Activated T-cell treated with anti-CD3 and anti-CD28 coated beads, Interleukin-2, amount 50 U/mL, for 24 hours (primary cell): ENCODE measurements at regions not wholly inside any gene's neighbourhood (a gene's known extent, or its start where the extent isn't known, plus 50 kb on each side); places are given as distances from the start of the nearest gene placed in this dataset.

Experiments
- DNase-seq: peaks from one replicate; pipeline ENCODE4 v3.0.0-alpha.2; 2020
- H3K27ac Mint-ChIP-seq: 2 replicates; pipeline ENCODE4 v1.8.0; 2020; ENCODE audit warnings: mild to moderate bottlenecking, mixed read lengths
- H3K27me3 Mint-ChIP-seq: 2 replicates; pipeline ENCODE4 v1.8.0; 2020; ENCODE audit warnings: mixed read lengths
- H3K36me3 Mint-ChIP-seq: 2 replicates; pipeline ENCODE4 v1.8.0; 2020; ENCODE audit warnings: low read depth, mixed read lengths
- H3K4me1 Mint-ChIP-seq: 2 replicates; pipeline ENCODE4 v1.8.0; 2020; ENCODE audit warnings: low read depth, mixed read lengths
- H3K4me3 Mint-ChIP-seq: 2 replicates; pipeline ENCODE4 v1.8.0; 2020; ENCODE audit warnings: mild to moderate bottlenecking, moderate library complexity, mixed read lengths
- H3K9me3 Mint-ChIP-seq: 2 replicates; pipeline ENCODE4 v1.8.0; 2020; ENCODE audit warnings: mixed read lengths

- no peak for DNase-seq
- Mint-ChIP-seq H3K4me1 (no peaks in the 10 kb centered on the region), H3K9me3 (no peaks in the 10 kb centered on the region), H3K27me3 (no peaks in the 10 kb centered on the region), H3K27ac (no peak overlapping the region), H3K4me3 (no peak overlapping the region), H3K36me3 (no peaks in the 10 kb centered on the region)
Observed at GRCh38 chr18:26723981-26724380, 141.5 kb downstream of the AQP4 start.

- Mint-ChIP-seq H3K9me3 (no peaks in the 10 kb centered on the region), H3K27me3 (peaks cover 2% of the 10 kb centered on the region), H3K4me1 (no peaks in the 10 kb centered on the region), H3K27ac (no peak overlapping the region), H3K36me3 (no peaks in the 10 kb centered on the region), H3K4me3 (no peak overlapping the region)
- no peak for DNase-seq
Observed at GRCh38 chr18:26722565-26722931, 143.0 kb downstream of the AQP4 start.

GRCh38 chr18:26721854-26722564, 143.5 kb downstream of the AQP4 start:
- no peaks in the 10 kb centered on the region for H3K4me1 Mint-ChIP-seq
- DNase-seq: no peak
- H3K4me3 Mint-ChIP-seq: no peak overlapping the region
- H3K36me3 Mint-ChIP-seq: no peaks in the 10 kb centered on the region
- H3K27ac Mint-ChIP-seq: no peak overlapping the region
- H3K27me3 Mint-ChIP-seq: peaks cover 2% of the 10 kb centered on the region
- no peaks in the 10 kb centered on the region for H3K9me3 Mint-ChIP-seq

- DNase-seq: no peak
- H3K36me3 Mint-ChIP-seq: no peaks in the 10 kb centered on the region
- H3K4me3 Mint-ChIP-seq: no peak overlapping the region
- no peaks in the 10 kb centered on the region for H3K4me1 Mint-ChIP-seq
- H3K9me3 Mint-ChIP-seq: no peaks in the 10 kb centered on the region
- peaks cover 2% of the 10 kb centered on the region for H3K27me3 Mint-ChIP-seq
- no peak overlapping the region for H3K27ac Mint-ChIP-seq
Observed at GRCh38 chr18:26719896-26720295, 145.6 kb downstream of the AQP4 start.

DNA sequence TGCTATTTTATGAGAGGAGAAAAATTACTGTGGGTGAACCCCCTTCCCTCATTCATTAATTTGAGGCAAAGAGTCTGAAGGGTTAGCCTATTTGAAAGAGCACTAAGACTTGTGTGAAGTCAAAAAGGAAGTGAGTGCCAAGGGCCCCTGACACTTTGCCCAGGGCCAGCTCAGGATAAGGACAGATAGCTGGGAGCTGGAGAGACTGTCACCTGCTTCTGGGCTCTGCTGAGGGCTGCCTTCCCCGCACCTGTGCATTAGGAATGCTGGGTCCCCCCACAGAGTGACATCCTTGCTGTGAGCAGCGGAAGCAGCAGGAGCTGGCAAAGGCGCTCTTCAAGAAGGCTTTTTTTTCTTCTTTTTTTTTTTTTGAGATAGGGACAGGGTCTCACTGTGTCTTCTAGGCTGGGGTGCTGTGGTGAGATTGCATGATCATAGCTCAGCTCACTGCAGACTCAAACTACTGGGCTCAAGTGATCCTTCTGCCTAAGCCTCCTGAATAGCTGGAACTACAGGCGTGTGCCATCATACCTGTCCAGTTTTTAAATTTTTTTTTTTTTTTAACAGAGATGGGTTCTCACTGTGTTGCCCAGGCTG, 148.3 kb downstream of the AQP4 start:
- Mint-ChIP-seq H3K36me3 (no peaks in the 10 kb centered on the region), H3K4me1 (no peaks in the 10 kb centered on the region), H3K27ac (no peak overlapping the region), H3K4me3 (no peak overlapping the region), H3K9me3 (no peaks in the 10 kb centered on the region), H3K27me3 (peaks cover 2% of the 10 kb centered on the region)
- no peak for DNase-seq

GRCh38 chr18:26714739-26715138, 150.8 kb downstream of the AQP4 start:
- Mint-ChIP-seq H3K9me3 (no peaks in the 10 kb centered on the region), H3K4me3 (no peak overlapping the region), H3K4me1 (peaks cover 2% of the 10 kb centered on the region), H3K27ac (no peak overlapping the region), H3K36me3 (no peaks in the 10 kb centered on the region), H3K27me3 (peaks cover 2% of the 10 kb centered on the region)
- DNase-seq: no peak

DNA sequence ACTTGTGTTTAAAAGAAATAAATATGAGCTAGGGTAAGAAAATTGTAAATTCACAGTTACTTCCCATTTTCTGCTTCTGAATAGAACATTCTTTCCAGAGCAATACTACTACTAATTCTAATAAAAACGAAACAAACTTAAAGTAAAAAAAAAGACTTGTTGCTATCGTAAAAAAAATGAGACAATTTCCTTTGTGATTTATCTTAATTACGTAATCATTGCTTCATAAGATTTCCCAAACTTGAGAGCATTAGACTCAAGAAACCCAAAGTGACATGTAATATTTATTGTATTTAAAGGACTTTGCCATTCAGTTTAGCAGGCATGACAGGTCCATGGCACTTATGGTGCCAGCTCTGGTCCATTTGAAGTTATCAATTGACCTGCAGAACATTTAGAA, 153.8 kb downstream of the AQP4 start:
- Mint-ChIP-seq H3K36me3 (no peaks in the 10 kb centered on the region), H3K4me3 (no peak overlapping the region), H3K27ac (no peak overlapping the region), H3K9me3 (no peaks in the 10 kb centered on the region), H3K27me3 (peaks cover 2% of the 10 kb centered on the region), H3K4me1 (peaks cover 2% of the 10 kb centered on the region)
- DNase-seq: no peak

DNA sequence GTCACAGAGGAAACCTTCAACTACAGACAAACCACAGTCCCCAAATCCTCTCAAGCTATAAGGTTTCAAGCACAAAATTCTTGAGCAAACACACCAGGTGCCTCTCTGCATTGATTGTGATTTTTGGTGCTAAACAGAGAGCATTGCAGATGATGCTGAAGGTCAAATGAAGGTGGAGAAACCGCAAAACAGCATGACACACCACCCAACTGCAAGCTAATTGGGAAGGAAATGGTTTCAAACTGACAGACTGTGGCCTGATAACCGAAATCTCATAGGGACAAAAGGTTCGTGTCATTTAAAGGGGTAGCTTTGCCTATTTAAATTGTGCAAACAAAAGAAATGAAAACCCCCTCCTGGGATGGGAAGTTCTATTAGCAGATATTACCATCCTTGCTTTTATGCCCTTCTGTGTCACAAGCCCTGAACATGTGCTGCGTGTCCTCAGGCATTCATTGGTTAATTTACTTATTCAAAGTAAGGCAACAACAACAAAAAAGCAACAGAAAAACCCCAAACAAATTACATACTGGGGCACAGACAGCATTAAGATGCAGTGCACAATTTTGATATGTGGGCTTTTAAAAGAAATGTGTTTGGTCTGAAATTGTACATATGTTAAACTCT, 154.9 kb downstream of the AQP4 start:
- H3K4me3 Mint-ChIP-seq: no peak overlapping the region
- DNase-seq: no peak
- H3K27ac Mint-ChIP-seq: no peak overlapping the region
- peaks cover 2% of the 10 kb centered on the region for H3K4me1 Mint-ChIP-seq
- peaks cover 2% of the 10 kb centered on the region for H3K27me3 Mint-ChIP-seq
- no peaks in the 10 kb centered on the region for H3K36me3 Mint-ChIP-seq
- no peaks in the 10 kb centered on the region for H3K9me3 Mint-ChIP-seq

DNA sequence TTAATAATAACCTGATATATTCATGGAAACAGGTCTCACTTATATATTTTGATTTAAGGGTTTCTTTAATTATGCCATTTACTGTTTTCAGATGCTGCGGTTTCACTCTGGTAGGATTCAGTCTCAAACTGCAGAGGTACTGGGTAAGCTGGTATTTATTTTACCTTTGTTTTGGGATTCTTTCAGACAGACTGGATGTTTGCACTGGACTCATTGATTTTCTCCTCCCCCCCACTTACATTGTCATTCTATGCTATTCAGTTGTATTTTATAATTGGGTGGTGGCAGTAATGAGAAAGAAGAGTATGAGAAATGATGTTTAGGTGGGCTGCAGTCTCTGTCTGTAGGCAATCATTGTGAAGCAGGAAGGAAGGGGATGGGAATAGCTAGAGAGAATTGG, 155.6 kb downstream of the AQP4 start:
- DNase-seq: no peak
- Mint-ChIP-seq H3K4me1 (peaks cover 2% of the 10 kb centered on the region), H3K9me3 (no peaks in the 10 kb centered on the region)

DNA sequence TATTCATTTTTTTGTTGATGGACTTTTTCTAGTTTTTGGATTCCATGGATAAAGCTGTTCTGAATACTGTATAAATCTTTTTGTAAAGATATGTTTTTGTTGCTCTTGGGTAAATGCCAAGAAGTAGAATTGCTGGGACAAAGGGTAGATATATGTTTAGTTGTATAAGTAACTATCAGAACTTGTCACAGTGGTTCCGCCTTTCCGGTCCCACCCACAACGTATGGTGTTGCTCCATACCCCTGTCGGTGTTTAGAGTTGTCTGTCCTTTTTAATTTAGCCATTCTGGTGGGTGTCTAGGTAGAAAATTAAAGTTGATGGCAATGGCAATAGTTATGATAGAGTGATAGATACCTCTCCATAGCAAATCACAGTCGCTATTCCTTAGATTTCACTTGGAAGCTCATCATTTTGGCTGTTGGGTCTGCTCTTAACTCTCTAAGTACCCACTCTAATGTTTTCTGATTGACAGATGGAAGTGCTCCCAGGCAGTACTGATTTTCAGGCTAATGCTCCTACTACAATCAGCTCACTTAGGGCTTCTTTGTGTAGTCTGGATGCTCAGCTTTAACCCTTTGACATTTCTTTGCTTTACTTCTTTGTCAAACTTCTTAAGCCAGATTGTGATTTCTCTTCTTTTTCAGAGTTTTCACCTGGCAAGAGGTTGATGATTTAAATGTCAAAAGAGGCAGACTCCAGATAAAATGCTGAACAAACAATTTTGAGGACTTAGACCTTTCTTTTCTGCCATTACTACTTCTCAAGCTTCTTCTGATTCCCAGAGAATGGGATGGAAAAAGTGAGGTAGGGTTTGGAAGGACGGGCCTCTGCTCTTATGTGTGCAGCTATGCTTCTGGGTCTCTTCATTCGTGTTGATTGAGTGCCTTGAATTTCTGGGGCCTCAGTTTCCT, 156.4 kb downstream of the AQP4 start:
- Mint-ChIP-seq H3K27me3 (peaks cover 2% of the 10 kb centered on the region), H3K9me3 (no peaks in the 10 kb centered on the region), H3K36me3 (no peaks in the 10 kb centered on the region), H3K4me1 (peaks cover 2% of the 10 kb centered on the region), H3K27ac (no peak overlapping the region), H3K4me3 (no peak overlapping the region)
- DNase-seq: no peak

More for the DNA sequence above, 155.6 kb downstream of the AQP4 start:
- Mint-ChIP-seq H3K4me3 (no peak overlapping the region), H3K27ac (no peak overlapping the region), H3K36me3 (no peaks in the 10 kb centered on the region), H3K27me3 (peaks cover 2% of the 10 kb centered on the region)

DNA sequence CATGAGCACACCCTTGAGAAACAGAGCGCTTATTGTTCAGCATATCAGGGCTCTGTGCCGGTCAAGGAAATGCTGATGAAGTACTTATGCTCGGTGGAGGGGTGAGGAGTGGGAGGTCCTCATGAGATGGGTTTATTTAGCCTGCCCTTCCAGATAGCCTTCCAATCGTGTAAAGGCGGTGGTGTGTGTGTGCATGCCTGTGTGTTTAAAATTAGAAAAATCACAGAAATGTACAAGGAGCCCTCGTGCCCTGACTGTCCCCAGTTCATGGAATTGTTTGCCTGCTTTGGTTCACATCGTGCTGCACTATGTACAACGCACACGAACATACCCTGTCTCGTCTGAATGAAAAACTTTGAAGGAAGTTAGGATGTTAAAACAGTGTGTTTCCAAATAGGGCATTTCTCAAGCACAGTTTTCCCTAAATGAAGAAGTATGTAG, 158.6 kb downstream of the AQP4 start:
- Mint-ChIP-seq H3K4me3 (no peak overlapping the region), H3K27ac (no peak overlapping the region), H3K27me3 (peaks cover 2% of the 10 kb centered on the region)

DNA sequence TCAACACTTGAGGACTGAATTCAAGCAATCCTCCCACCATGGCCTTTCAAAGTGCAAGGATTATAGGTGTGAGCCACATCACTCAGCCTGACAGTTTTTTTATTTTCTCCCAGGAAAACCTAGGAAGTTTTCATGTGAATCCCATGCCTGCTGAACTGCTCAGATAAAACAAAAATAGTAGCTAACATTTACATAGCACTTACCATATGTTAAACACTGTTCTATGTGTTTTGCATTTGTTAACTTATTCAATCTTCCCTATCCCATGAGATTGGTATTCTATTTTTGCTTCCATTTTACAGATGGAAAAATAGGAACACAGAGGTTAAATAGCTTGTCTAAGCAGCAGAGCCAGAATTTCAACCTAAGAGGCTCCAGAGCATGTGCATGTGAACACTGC, 157.4 kb upstream of the KCTD1 start:
- Mint-ChIP-seq H3K27ac (no peak overlapping the region), H3K27me3 (peaks cover 2% of the 10 kb centered on the region), H3K9me3 (no peaks in the 10 kb centered on the region), H3K4me1 (peaks cover 2% of the 10 kb centered on the region), H3K4me3 (no peak overlapping the region), H3K36me3 (no peaks in the 10 kb centered on the region)
- DNase-seq: no peak

More for the DNA sequence above, 158.6 kb downstream of the AQP4 start:
- no peak for DNase-seq
- Mint-ChIP-seq H3K9me3 (no peaks in the 10 kb centered on the region), H3K4me1 (peaks cover 2% of the 10 kb centered on the region), H3K36me3 (no peaks in the 10 kb centered on the region)

DNA sequence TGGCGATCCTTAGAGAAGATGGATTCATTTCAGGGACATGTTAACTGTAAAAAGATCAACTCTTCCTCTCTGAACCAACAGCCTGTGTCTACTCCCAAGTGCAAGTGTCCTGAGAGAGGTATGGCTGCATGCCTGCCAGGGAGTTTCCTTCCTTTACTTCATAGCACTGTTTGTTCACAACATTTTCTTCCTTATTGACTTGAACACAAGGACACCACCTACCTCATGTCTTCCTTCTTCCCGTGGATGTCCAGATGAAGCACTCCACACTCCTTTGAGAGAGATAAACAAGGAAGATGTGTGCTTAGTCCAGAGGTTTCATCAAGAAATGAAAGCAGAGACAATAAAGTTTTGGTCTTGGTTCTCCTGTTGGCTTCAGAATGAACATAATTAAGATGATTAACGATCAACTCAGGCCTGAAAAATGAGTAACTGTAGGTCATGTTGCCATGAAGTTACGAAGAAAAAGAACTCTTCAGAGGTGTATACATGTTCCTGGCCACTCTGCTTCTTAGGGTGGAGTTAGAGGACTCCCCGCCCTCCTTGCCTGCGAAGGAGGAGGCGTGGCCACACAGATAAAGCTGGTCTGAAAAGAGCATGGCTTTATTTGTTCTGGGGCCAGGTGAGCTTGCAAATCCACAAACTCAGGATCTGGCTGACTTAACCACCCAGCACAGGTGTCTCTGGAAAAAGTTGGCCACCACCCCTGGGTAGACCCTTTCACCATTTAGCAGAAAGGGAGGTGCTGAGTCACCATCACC, 155.0 kb upstream of the KCTD1 start:
- H3K4me3 Mint-ChIP-seq: no peak overlapping the region
- no peaks in the 10 kb centered on the region for H3K9me3 Mint-ChIP-seq

GRCh38 chr18:26702086-26702485, 153.7 kb upstream of the KCTD1 start:
- no peaks in the 10 kb centered on the region for H3K4me1 Mint-ChIP-seq
- peaks cover 2% of the 10 kb centered on the region for H3K27me3 Mint-ChIP-seq
- no peak for DNase-seq
- no peak overlapping the region for H3K4me3 Mint-ChIP-seq
- H3K27ac Mint-ChIP-seq: no peak overlapping the region
- H3K9me3 Mint-ChIP-seq: no peaks in the 10 kb centered on the region
- H3K36me3 Mint-ChIP-seq: no peaks in the 10 kb centered on the region

More for the DNA sequence above, 155.0 kb upstream of the KCTD1 start:
- DNase-seq: no peak
- Mint-ChIP-seq H3K27me3 (no peaks in the 10 kb centered on the region), H3K27ac (no peak overlapping the region), H3K36me3 (no peaks in the 10 kb centered on the region), H3K4me1 (no peaks in the 10 kb centered on the region)
